Fibroblast of skin of scalp (primary cell): ENCODE measurements at regions not wholly inside any gene's neighbourhood (a gene's known extent, or its start where the extent isn't known, plus 50 kb on each side); places are given as distances from the start of the nearest gene placed in this dataset.
"Not testable (repeated sequence)": the region's sequence is repeated elsewhere in the genome, so short reads cannot be mapped to it uniquely, and the experiment has no call there.

ENCODE experiments used
- DNase-seq: peaks from one replicate; pipeline ENCODE4 v3.0.0-alpha.2; 2013

DNA sequence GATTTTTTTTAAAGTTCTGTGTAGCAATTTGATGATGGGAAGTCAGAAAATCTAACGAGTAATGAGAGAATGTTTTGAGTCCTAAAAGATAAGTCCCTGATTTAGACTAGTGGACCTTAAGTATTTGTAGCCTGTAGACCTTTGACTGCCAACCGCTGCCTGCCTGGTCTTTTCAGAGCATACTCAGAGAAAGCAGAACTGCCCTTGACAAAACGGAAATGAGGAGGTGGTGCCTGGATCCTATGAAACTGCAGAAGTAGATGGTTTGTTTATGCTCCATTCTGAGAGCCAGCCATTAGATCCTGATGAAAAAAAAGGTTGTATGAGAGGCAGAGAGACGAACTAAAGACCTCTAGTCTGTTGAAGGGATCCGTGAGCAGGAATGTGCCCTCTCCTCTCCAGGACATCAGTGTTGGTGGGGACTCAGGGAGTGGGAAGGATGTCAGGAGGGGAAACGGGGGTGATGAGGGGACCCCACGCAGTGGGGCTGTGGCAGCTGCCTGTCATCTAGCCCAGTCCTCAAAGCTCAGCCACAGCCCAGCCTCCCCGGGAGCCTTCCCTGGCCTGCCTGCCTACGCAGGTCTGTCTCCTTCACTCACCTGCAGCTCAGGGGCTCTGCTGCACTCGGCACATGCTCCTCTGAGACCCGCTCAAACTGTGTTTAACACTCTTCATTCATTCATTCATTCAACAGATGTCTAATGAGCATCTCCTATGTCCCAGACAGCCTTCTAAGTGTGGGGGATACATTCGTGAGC is 447.5 kb downstream of the AACS start:
- DNase-seq = no peak

DNA sequence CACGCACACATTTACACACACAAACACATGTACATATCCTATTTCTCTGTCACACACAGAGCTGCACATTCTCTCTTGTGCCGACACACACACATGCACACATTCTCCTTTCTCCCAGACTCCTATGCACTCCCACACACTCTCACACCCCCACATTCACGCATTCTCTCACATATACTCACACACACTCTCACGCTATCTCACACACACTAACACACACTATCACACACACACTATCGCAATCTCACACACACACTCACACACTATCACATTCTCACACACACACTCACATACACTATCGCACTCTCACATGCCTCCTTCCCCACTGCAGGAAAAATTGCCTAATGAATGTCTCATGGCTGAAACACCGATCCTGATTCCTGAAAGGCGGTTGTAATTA is 450.7 kb downstream of the AACS start:
- DNase-seq = no peak

- no peak for DNase-seq
Observed at GRCh38 chr12:125518074-125518473, 452.8 kb downstream of the AACS start.

GRCh38 chr12:125519026-125519651 is 453.9 kb downstream of the AACS start:
- DNase-seq = no peak

- DNase-seq = no peak
Observed at GRCh38 chr12:125525879-125526278, 460.6 kb downstream of the AACS start.

GRCh38 chr12:125528281-125528680 is 463.0 kb downstream of the AACS start:
- no peak for DNase-seq

DNA sequence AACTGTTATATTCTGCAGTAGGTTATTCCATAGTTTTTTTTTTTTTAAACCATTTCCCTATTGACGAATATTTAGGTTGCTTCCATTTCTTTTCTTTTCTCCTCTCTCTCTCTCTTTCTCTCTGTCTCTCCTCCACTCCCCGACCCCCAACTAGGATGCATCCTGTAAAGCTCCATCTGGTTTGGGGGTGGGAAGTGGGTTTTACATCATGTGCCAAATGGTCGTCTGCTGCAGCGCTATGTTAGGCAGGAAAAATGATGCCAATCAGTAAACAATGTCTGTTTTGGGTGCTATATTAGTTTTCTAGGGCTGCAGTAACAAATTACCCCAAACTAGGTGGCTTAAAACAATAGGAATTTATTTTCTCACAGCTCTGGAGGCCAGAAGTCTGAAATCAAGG is 465.0 kb downstream of the AACS start:
- no peak for DNase-seq

GRCh38 chr12:125530876-125531275 is 465.6 kb downstream of the AACS start:
- DNase-seq = no peak

DNA sequence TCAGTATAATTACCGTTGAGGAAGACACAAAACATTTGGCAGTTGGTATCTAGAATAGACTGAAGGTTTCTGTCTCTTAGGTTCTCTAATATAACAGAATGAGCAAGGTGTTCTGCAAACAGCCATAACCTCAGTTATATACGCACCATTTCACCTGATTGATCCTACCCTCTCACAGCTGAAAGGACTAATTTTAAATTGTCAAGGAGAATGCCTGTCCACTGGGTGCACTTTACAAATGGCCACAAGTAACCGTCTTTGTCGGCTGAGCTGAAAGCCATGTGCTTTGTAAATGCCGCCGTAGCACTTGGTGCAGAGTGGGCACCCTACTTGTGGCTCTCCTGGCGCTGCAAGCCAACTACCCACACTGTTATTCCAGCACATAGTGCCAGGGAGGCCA is 466.3 kb downstream of the AACS start:
- DNase-seq = no peak

DNA sequence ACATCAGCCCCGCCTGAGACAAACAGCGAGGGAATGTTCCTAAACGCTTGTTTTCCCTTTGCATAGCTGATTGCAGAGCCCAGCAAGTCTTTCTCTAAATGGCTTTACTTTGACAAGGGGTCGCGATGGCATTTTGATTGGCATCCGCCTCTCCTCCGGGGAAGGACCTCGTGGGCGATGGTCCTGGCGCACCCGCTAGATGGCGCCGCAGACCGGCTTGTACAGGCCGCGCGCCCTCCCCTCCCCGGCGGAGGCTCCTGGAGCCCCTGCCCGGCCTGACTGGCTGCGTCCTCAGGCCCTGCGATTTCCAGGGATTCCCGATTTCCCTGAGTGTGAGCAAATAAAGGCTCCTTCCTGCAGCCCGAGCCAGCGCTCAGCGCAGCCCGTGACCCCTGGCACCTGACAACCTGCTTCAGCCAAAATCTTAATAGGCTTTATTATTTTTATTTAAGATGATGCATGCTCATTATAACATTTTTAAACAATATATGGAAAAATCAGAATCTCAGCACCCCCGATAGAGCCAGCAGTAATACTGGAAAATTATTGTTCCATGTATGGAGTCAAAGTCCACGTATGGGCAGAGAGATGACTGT is 468.3 kb downstream of the AACS start:
- peak; percentile 3 for DNase-seq

DNA sequence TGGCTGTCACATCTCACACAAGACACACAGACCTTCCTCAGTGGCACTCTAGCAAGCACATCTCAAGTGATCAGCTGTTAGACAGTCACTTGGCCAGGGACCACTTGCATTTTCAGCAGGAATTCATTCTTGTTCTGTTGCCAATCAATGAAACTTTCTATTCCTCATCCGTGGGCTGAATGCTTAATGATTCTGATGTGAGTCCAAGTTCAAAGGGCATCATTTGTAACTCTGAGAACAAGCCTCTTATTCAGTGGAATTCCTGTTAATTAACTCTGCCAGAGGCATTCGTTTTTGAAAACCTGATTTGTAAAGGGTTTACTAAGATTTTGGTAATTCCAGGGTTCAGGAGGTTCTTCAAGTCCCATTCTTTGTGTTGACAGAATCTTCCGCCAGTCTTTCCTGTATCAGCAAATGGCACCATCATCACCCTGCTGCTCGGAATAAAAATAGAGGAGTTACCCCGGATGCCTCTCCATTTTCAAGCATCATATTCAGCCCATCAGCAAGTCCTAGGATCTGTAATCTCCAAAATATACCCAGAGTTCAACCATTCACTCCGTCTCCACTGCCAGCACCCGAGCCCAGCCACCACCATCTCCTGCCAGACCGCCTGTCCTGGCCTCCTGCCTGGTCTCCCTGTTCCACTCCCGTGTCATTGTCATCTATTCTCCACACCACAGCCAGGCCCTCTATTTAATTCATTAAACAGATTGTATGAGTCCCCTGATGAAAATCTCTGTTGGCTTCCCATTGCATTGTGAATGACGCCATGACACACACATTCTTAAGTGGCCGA is 473.4 kb downstream of the AACS start:
- no peak for DNase-seq

- no peak for DNase-seq
Observed at GRCh38 chr12:125540580-125541204, 475.5 kb downstream of the AACS start.

DNA sequence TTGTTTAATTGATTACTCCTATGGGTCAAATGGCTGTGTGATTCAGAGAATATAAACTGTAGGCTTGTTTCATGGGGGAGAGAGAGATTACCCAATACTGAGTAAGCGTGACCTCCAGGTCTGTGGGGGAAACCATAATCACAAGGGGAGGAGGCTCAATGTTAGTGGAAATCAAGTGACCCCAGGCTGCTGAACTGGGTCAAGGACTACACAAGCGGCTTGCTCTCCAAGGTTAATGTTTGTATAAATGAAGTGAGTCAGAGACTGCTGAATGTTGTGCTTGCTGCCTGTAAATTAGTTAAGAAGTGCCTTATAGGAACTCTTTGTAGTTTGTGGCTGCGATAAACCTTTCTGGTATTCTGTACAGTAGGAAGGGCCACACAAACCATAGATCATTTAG is 479.7 kb downstream of the AACS start:
- no peak for DNase-seq

GRCh38 chr12:125549171-125549570 is 483.9 kb downstream of the AACS start:
- DNase-seq = no peak

DNA sequence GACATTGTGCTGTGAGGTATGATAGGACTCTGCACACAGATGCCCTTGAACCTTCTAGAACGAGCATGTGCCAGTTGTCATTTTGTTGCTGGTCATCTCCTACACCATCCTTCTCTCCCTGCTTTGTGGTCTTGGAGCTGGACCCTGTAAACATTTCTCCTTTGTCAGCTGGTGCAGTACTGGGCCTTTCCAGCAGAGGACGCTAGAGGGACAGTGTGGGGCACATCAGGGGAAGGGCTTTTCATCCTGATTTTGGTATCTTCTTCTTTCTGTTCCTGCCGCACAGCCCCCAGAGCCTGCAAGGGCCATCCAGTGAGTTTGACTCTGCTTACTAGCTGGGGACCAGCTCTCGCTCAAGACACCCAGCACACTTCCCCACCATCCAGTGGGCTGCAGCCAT is 484.6 kb downstream of the AACS start:
- DNase-seq = no peak

DNA sequence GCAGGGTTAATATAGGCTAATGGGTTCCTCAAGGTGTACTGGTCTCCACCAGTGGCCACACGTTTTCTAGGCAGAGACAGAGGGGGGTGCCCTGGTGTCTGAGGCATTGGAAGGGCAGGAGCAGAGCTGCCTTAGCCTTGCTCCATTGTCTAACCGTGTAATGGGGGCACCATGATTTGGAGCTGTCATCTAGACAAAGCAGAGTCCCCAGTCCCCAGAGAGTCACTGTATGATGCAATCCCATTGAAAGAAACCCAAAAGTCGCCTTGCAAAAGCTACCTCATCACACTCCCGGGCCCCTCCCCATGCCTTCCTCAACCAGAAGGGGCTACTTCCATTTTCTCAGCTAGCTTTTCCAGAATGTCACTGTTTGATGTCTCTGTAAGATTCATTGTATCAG is 487.1 kb downstream of the AACS start:
- DNase-seq = no peak

DNA sequence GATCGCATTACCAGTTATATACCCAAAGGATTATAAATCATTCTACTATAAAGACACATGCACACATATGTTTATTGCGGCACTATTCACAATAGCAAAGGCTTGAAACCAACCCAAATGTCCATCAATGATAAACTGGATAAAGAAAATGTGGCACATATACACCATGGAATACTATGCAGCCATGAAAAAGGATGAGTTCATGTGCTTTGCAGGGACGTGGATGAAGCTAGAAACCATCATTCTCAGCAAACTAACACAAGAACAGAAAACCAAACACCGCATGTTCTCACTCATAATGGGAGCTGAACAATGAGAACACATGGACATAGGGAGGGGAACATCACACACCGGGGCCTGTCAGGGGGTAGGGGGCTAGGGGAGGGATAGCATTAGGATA is 495.8 kb downstream of the AACS start:
- not testable (repeated sequence) for DNase-seq

- no peak for DNase-seq
Observed at GRCh38 chr12:125564753-125565152, 499.5 kb downstream of the AACS start.

DNA sequence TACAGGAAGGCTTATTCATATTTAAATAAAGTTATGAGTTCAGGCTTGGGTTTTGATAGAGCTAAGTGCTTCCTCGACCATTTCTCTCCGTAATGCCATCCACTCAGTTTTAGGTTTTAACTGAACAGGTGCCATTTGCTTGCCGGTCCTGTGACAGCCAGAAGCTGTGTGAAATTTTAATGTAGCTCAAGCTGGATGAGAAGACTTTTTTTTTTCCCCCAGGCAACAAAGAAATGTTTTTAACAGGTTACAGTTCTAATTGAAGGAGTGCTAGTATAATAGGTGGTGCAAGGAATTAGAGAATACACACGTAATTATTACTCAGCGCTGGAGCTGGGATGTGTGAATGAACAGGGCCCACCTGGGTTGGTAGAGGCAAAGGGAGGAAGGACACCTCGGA is 502.3 kb downstream of the AACS start:
- DNase-seq = no peak

GRCh38 chr12:125568306-125568705 is 503.1 kb downstream of the AACS start:
- DNase-seq = no peak

- DNase-seq = no peak
Observed at GRCh38 chr12:125573271-125573670, 508.0 kb downstream of the AACS start.

- no peak for DNase-seq
Observed at GRCh38 chr12:125577334-125577733, 512.1 kb downstream of the AACS start.

GRCh38 chr12:125579916-125580315 is 514.7 kb downstream of the AACS start:
- DNase-seq = no peak
